NCI-H2107 treated with DMSO at 0.1 percent for 48 hours (cell line): ENCODE measurements at regions not wholly inside any gene's neighbourhood (a gene's known extent, or its start where the extent isn't known, plus 50 kb on each side); places are given as distances from the start of the nearest gene placed in this dataset.

Source experiments
- DNase-seq: peaks from one replicate; lab custom pipeline; 2025; ENCODE audit not compliant: unreplicated experiment; lab: John Stamatoyannopoulos, UW

GRCh38 chr4:19915276-19915675 is 336.4 kb upstream of the SLIT2 start:
- DNase-seq: no peak

GRCh38 chr4:19913650-19914049 is 338.1 kb upstream of the SLIT2 start:
- no peak for DNase-seq

GRCh38 chr4:19910861-19911525 is 340.7 kb upstream of the SLIT2 start:
- no peak for DNase-seq

- DNase-seq: no peak
Measured at GRCh38 chr4:19905024-19905423, 346.7 kb upstream of the SLIT2 start.

GRCh38 chr4:19888587-19888986 is 363.1 kb upstream of the SLIT2 start:
- DNase-seq: no peak

GRCh38 chr4:19883841-19884240 is 367.9 kb upstream of the SLIT2 start:
- no peak for DNase-seq

- no peak for DNase-seq
Measured at GRCh38 chr4:19880206-19880605, 371.5 kb upstream of the SLIT2 start.

GRCh38 chr4:19879330-19879729 is 372.4 kb upstream of the SLIT2 start:
- no peak for DNase-seq

GRCh38 chr4:19857991-19858390 is 393.7 kb upstream of the SLIT2 start:
- no peak for DNase-seq

- DNase-seq: peak; percentile 17
Measured at GRCh38 chr4:19857380-19857779, 394.3 kb upstream of the SLIT2 start.

GRCh38 chr4:19850909-19851308 is 400.8 kb upstream of the SLIT2 start:
- no peak for DNase-seq

GRCh38 chr4:19844446-19844845 is 407.3 kb upstream of the SLIT2 start:
- DNase-seq: no peak

GRCh38 chr4:19842471-19842870 is 409.2 kb upstream of the SLIT2 start:
- no peak for DNase-seq

- no peak for DNase-seq
Measured at GRCh38 chr4:19838858-19839257, 412.8 kb upstream of the SLIT2 start.

GRCh38 chr4:19835429-19835828 is 416.3 kb upstream of the SLIT2 start:
- no peak for DNase-seq

- no peak for DNase-seq
Measured at GRCh38 chr4:19832411-19832810, 419.3 kb upstream of the SLIT2 start.

GRCh38 chr4:19831644-19832285 is 419.9 kb upstream of the SLIT2 start:
- DNase-seq: no peak

- no peak for DNase-seq
Measured at GRCh38 chr4:19829101-19829500, 422.6 kb upstream of the SLIT2 start.

GRCh38 chr4:19823781-19824180 is 427.9 kb upstream of the SLIT2 start:
- no peak for DNase-seq

- no peak for DNase-seq
Measured at GRCh38 chr4:19819737-19820136, 432.0 kb upstream of the SLIT2 start.

- no peak for DNase-seq
Measured at GRCh38 chr4:19809989-19810388, 441.7 kb upstream of the SLIT2 start.

- DNase-seq: no peak
Measured at GRCh38 chr4:19807505-19807904, 444.2 kb upstream of the SLIT2 start.

- DNase-seq: no peak
Measured at GRCh38 chr4:19806865-19807264, 444.8 kb upstream of the SLIT2 start.
